Fibroblast of mammary gland (primary cell): ENCODE measurements at regions not wholly inside any gene's neighbourhood (a gene's known extent, or its start where the extent isn't known, plus 50 kb on each side); places are given as distances from the start of the nearest gene placed in this dataset.

ENCODE experiments used
- DNase-seq: peaks from one replicate; pipeline ENCODE4 v3.0.0-alpha.2; 2010; ENCODE audit warnings: low read depth
- H3K4me3 ChIP-seq: 2 replicates; pipeline ENCODE4 v1.5.1; 2011; ENCODE audit warnings: low read depth, mild to moderate bottlenecking, low read length, moderate library complexity; ENCODE audit not compliant: control insufficient read depth
- CTCF ChIP-seq: conservative IDR thresholded peaks from 2 replicates; pipeline ENCODE4 v1.5.1; 2011; ENCODE audit warnings: low read depth, low read length, inconsistent platforms; ENCODE audit not compliant: control insufficient read depth, insufficient read depth

GRCh38 chr11:134580610-134580975 is 168.6 kb upstream of the B3GAT1 start:
- no peak for TF ChIP-seq CTCF

GRCh38 chr11:134579724-134580609 is 167.9 kb upstream of the B3GAT1 start:
- no peak for TF ChIP-seq CTCF
- H3K4me3 ChIP-seq, result no peak overlapping the region
- DNase-seq, result no peak

More at GRCh38 chr11:134580610-134580975, 168.6 kb upstream of the B3GAT1 start:
- DNase-seq, result no peak
- no peak overlapping the region for H3K4me3 ChIP-seq

- TF ChIP-seq CTCF, result no peak
- no peak overlapping the region for H3K4me3 ChIP-seq
- no peak for DNase-seq
Observed at GRCh38 chr11:134578807-134579723, 167.0 kb upstream of the B3GAT1 start.

GRCh38 chr11:134577751-134578395 is 165.8 kb upstream of the B3GAT1 start:
- DNase-seq, result no peak
- no peak for TF ChIP-seq CTCF
- no peak overlapping the region for H3K4me3 ChIP-seq

DNA sequence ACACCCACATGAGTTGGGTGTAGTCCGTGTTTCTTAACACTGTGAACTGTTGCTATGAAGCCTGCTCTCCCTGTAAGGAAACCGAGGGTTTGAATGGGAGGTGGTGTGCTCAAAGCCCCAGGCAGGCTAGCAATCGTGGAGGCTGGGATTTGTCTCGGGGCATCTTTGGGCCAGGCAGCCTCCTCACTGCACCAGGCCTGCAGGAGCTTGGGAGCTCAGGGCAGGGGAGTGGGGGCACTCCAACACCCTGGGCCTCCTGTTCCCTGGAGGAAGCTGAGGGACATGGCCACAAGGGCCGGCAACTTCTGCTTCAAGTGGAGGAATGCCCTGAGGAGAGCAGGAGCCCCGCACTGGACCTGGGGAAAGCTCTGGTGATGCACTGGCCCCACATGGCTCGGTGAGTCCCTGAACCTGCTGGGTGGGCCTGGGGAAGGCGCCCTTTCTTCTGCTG is 164.7 kb upstream of the B3GAT1 start:
- TF ChIP-seq CTCF, result no peak
- no peak overlapping the region for H3K4me3 ChIP-seq
- no peak for DNase-seq

- no peak for TF ChIP-seq CTCF
- no peak for DNase-seq
- H3K4me3 ChIP-seq, result no peak overlapping the region
Observed at GRCh38 chr11:134576286-134576685, 164.2 kb upstream of the B3GAT1 start.
